ENCODE measurements at regions not wholly inside any gene's neighbourhood (a gene's known extent, or its start where the extent isn't known, plus 50 kb on each side); places are given as distances from the start of the nearest gene placed in this dataset.
"Not testable (repeated sequence)": the region's sequence is repeated elsewhere in the genome, so short reads cannot be mapped to it uniquely, and the experiment has no call there.

- no peak overlapping the region for H3K4me3 Mint-ChIP-seq
- Histone ChIP-seq H3K4me3 (ENCODE audit: low read length) (no peak overlapping the region), H3K27ac (ENCODE audit: low read depth in 1 of 2, low read length in 2 of 2) (no peak overlapping the region), H3K4me1 (ENCODE audit: insufficient read depth, low read length) (no peaks in the 10 kb centered on the region), H3K27me3 (ENCODE audit: control insufficient read depth in 1 of 2, insufficient read depth in 2 of 2, low read length in 2 of 2) (no peaks in the 10 kb centered on the region), H3K9me3 (ENCODE audit: control insufficient read depth in 1 of 2, insufficient read depth in 1 of 2, low read length in 2 of 2) (no peaks in the 10 kb centered on the region), H3K36me3 (ENCODE audit: insufficient read depth, low read length) (no peaks in the 10 kb centered on the region)
- H3K4me1 Mint-ChIP-seq (ENCODE audit: low read depth): no peaks in the 10 kb centered on the region
- no peak for ATAC-seq (ENCODE audit: poor library complexity)
- intact Hi-C loops (cut with DNase I, micrococcal nuclease): no loop called here
- no peak for DNase-seq
- no peak overlapping the region for H3K27ac Mint-ChIP-seq
- CTCF ChIA-PET: no interaction called here
- no peaks in the 10 kb centered on the region for H3K36me3 Mint-ChIP-seq (ENCODE audit: low read depth)
- POLR2A ChIA-PET: no interaction called here
- no peak for TF ChIP-seq CTCF (IDR thresholded peaks at IDR 0.05)
- H3K27me3 Mint-ChIP-seq: no peaks in the 10 kb centered on the region
- H3K9me3 Mint-ChIP-seq: no peaks in the 10 kb centered on the region
These were observed 234.1 kb upstream of the IGFBP7 start for GRCh38 chr4:57344296-57344695.

- no peak overlapping the region for H3K4me3 ChIP-seq (ENCODE audit: low read length)
- no peak overlapping the region for H3K4me3 Mint-ChIP-seq
- no peaks in the 10 kb centered on the region for H3K36me3 Mint-ChIP-seq (ENCODE audit: low read depth)
- ChIA-PET CTCF (no interaction called here), POLR2A (no interaction called here)
- no peak overlapping the region for H3K27ac Mint-ChIP-seq
- no peaks in the 10 kb centered on the region for H3K9me3 ChIP-seq (ENCODE audit: control insufficient read depth in 1 of 2, insufficient read depth in 1 of 2, low read length in 2 of 2)
- H3K36me3 ChIP-seq (ENCODE audit: insufficient read depth, low read length): no peaks in the 10 kb centered on the region
- intact Hi-C loops (cut with DNase I, micrococcal nuclease): no loop called here
- ATAC-seq (ENCODE audit: poor library complexity) (no peak), DNase-seq (no peak)
- no peaks in the 10 kb centered on the region for H3K4me1 ChIP-seq (ENCODE audit: insufficient read depth, low read length)
- H3K27me3 Mint-ChIP-seq: no peaks in the 10 kb centered on the region
- H3K27me3 ChIP-seq (ENCODE audit: control insufficient read depth in 1 of 2, insufficient read depth in 2 of 2, low read length in 2 of 2): no peaks in the 10 kb centered on the region
- no peak overlapping the region for H3K27ac ChIP-seq (ENCODE audit: low read depth in 1 of 2, low read length in 2 of 2)
- no peak for TF ChIP-seq CTCF (IDR thresholded peaks at IDR 0.05)
- H3K9me3 Mint-ChIP-seq: no peaks in the 10 kb centered on the region
- no peaks in the 10 kb centered on the region for H3K4me1 Mint-ChIP-seq (ENCODE audit: low read depth)
These were observed 232.2 kb upstream of the IGFBP7 start for GRCh38 chr4:57342411-57342810.

GRCh38 chr4:57338861-57339260, 228.7 kb upstream of the IGFBP7 start:
- DNase-seq; H3K4me1 ChIP-seq (ENCODE audit: insufficient read depth, low read length); H3K9me3 ChIP-seq (ENCODE audit: control insufficient read depth in 1 of 2, insufficient read depth in 1 of 2, low read length in 2 of 2); POLR2A ChIA-PET; H3K36me3 Mint-ChIP-seq (ENCODE audit: low read depth); intact Hi-C loops (cut with DNase I, micrococcal nuclease); H3K4me3 ChIP-seq (ENCODE audit: low read length); H3K27ac Mint-ChIP-seq; H3K4me3 Mint-ChIP-seq; H3K27me3 ChIP-seq (ENCODE audit: control insufficient read depth in 1 of 2, insufficient read depth in 2 of 2, low read length in 2 of 2); H3K9me3 Mint-ChIP-seq; CTCF ChIA-PET; ATAC-seq (ENCODE audit: poor library complexity); H3K4me1 Mint-ChIP-seq (ENCODE audit: low read depth); H3K36me3 ChIP-seq (ENCODE audit: insufficient read depth, low read length); H3K27ac ChIP-seq (ENCODE audit: low read depth in 1 of 2, low read length in 2 of 2); H3K27me3 Mint-ChIP-seq: not testable (repeated sequence)

- ATAC-seq (ENCODE audit: poor library complexity) (no peak), DNase-seq (no peak)
- H3K27ac Mint-ChIP-seq: no peak overlapping the region
- no peak overlapping the region for H3K27ac ChIP-seq (ENCODE audit: low read depth in 1 of 2, low read length in 2 of 2)
- H3K36me3 Mint-ChIP-seq (ENCODE audit: low read depth): no peaks in the 10 kb centered on the region
- H3K36me3 ChIP-seq (ENCODE audit: insufficient read depth, low read length): no peaks in the 10 kb centered on the region
- H3K27me3 ChIP-seq (ENCODE audit: control insufficient read depth in 1 of 2, insufficient read depth in 2 of 2, low read length in 2 of 2): no peaks in the 10 kb centered on the region
- no peak for TF ChIP-seq CTCF (IDR thresholded peaks at IDR 0.05)
- H3K9me3 ChIP-seq (ENCODE audit: control insufficient read depth in 1 of 2, insufficient read depth in 1 of 2, low read length in 2 of 2): no peaks in the 10 kb centered on the region
- H3K9me3 Mint-ChIP-seq: no peaks in the 10 kb centered on the region
- H3K4me1 ChIP-seq (ENCODE audit: insufficient read depth, low read length): no peaks in the 10 kb centered on the region
- H3K4me3 Mint-ChIP-seq: no peak overlapping the region
- H3K27me3 Mint-ChIP-seq: no peaks in the 10 kb centered on the region
- H3K4me1 Mint-ChIP-seq (ENCODE audit: low read depth): no peaks in the 10 kb centered on the region
- intact Hi-C loops (cut with DNase I, micrococcal nuclease): no loop called here
- no peak overlapping the region for H3K4me3 ChIP-seq (ENCODE audit: low read length)
- ChIA-PET POLR2A (no interaction called here), CTCF (no interaction called here)
These were observed 223.5 kb upstream of the IGFBP7 start for GRCh38 chr4:57333684-57334083.

Measured in CD4-positive, alpha-beta T cell (primary cell).